ENCODE measurements at regions not wholly inside any gene's neighbourhood (a gene's known extent, or its start where the extent isn't known, plus 50 kb on each side); places are given as distances from the start of the nearest gene placed in this dataset.

- Histone ChIP-seq H3K27me3 (no peaks in the 10 kb centered on the region), H3K27ac (no peak overlapping the region), H3K4me1 (no peaks in the 10 kb centered on the region), H3K36me3 (no peaks in the 10 kb centered on the region), H3K9me3 (no peaks in the 10 kb centered on the region), H3K4me3 (no peak overlapping the region)
- intact Hi-C loops (cut with DNase I), result no loop called here
- WGBS, 2 donors, result 76 to 86% methylated on average over 1 of the region's 1 CpG
- DNase-seq, result no peak
- TF ChIP-seq EP300 (IDR thresholded peaks at IDR 0.05), result no peak
- TF ChIP-seq CTCF (IDR thresholded peaks at IDR 0.05), result no peak
- TF ChIP-seq POLR2AphosphoS5 (IDR thresholded peaks at IDR 0.05), result no peak
- no peak for TF ChIP-seq POLR2A (IDR thresholded peaks at IDR 0.05)
These were observed 569.7 kb upstream of the KCNMB2 start for GRCh38 chr3:177966493-177966892.

GRCh38 chr3:177968891-177969290 is 567.3 kb upstream of the KCNMB2 start:
- no peak overlapping the region for H3K4me3 ChIP-seq
- H3K27ac ChIP-seq, result no peak overlapping the region
- H3K36me3 ChIP-seq, result no peaks in the 10 kb centered on the region
- TF ChIP-seq EP300 (IDR thresholded peaks at IDR 0.05) (no peak), POLR2A (IDR thresholded peaks at IDR 0.05) (no peak), POLR2AphosphoS5 (IDR thresholded peaks at IDR 0.05) (no peak), CTCF (IDR thresholded peaks at IDR 0.05) (no peak)
- 95 to 98% methylated on average over 2 of the region's 2 CpGs for WGBS, 2 donors
- peaks cover 0 to 10% (median 0%) of the 10 kb centered on the region in 4 donors for H3K4me1 ChIP-seq
- DNase-seq, result no peak
- H3K27me3 ChIP-seq, result no peaks in the 10 kb centered on the region
- intact Hi-C loops (cut with DNase I), result no loop called here
- no peaks in the 10 kb centered on the region for H3K9me3 ChIP-seq

GRCh38 chr3:177973241-177973840 is 562.9 kb upstream of the KCNMB2 start:
- no peak for DNase-seq
- Histone ChIP-seq H3K36me3 (no peaks in the 10 kb centered on the region), H3K27ac (peak overlapping the region in 3 of 4 donors; percentile 35 to 69 (median 61)), H3K27me3 (no peaks in the 10 kb centered on the region), H3K9me3 (no peaks in the 10 kb centered on the region), H3K4me1 (peaks cover 0 to 10% (median 0%) of the 10 kb centered on the region in 4 donors), H3K4me3 (no peak overlapping the region)
- intact Hi-C loops (cut with DNase I), result no loop called here
- TF ChIP-seq POLR2A (IDR thresholded peaks at IDR 0.05), result no peak
- no peak for TF ChIP-seq CTCF (IDR thresholded peaks at IDR 0.05)
- TF ChIP-seq EP300 (IDR thresholded peaks at IDR 0.05), result no peak
- no peak for TF ChIP-seq POLR2AphosphoS5 (IDR thresholded peaks at IDR 0.05)
- 76 to 92% methylated on average over 2 of the region's 2 CpGs for WGBS, 2 donors

GRCh38 chr3:177976241-177976640 is 560.0 kb upstream of the KCNMB2 start:
- Histone ChIP-seq H3K9me3 (no peaks in the 10 kb centered on the region), H3K27me3 (no peaks in the 10 kb centered on the region), H3K4me3 (no peak overlapping the region), H3K4me1 (peaks cover 0 to 10% (median 0%) of the 10 kb centered on the region in 4 donors), H3K36me3 (no peaks in the 10 kb centered on the region), H3K27ac (no peak overlapping the region)
- DNase-seq, result no peak
- intact Hi-C loops (cut with DNase I), result no loop called here
- 61 to 73% methylated on average over 2 of the region's 2 CpGs for WGBS, 2 donors
- TF ChIP-seq EP300 (IDR thresholded peaks at IDR 0.05) (no peak), POLR2AphosphoS5 (IDR thresholded peaks at IDR 0.05) (no peak), POLR2A (IDR thresholded peaks at IDR 0.05) (no peak), CTCF (IDR thresholded peaks at IDR 0.05) (no peak)

- TF ChIP-seq EP300 (IDR thresholded peaks at IDR 0.05) (no peak), POLR2A (IDR thresholded peaks at IDR 0.05) (no peak), CTCF (IDR thresholded peaks at IDR 0.05) (no peak), POLR2AphosphoS5 (IDR thresholded peaks at IDR 0.05) (no peak)
- Histone ChIP-seq H3K27me3 (no peaks in the 10 kb centered on the region), H3K9me3 (no peaks in the 10 kb centered on the region), H3K4me1 (peaks cover 0 to 10% (median 0%) of the 10 kb centered on the region in 4 donors), H3K4me3 (no peak overlapping the region), H3K27ac (no peak overlapping the region), H3K36me3 (no peaks in the 10 kb centered on the region)
- intact Hi-C loops (cut with DNase I), result no loop called here
- no peak for DNase-seq
- WGBS, 2 donors, result 87 to 88% methylated on average over 2 of the region's 2 CpGs
These were observed 559.4 kb upstream of the KCNMB2 start for GRCh38 chr3:177976866-177977265.
